Body of pancreas (tissue), 4 donors: ENCODE measurements at regions not wholly inside any gene's neighbourhood (a gene's known extent, or its start where the extent isn't known, plus 50 kb on each side); places are given as distances from the start of the nearest gene placed in this dataset.

Source experiments
- ATAC-seq: fragments of 150-250 bp; one replicate; pipeline ENCODE4 v1.9.1; 2016
- DNase-seq, 4 donors: peaks; one replicate each; pipeline ENCODE4 v3.0.0-alpha.2; 2019
- H3K27ac ChIP-seq, 4 donors: fragments of 200-600 bp; sonication (generic); 1 replicate in 3 of 4; 2 replicates in 1 of 4; pipeline versions ENCODE4 v1.5.1 to v1.6.1; 2016 to 2019; ENCODE audit warnings: mild to moderate bottlenecking in 1 of 4, mixed read lengths in 1 of 4, moderate library complexity in 1 of 4
- H3K27me3 ChIP-seq, 2 donors: fragments of 200-600 bp; sonication (generic); one replicate each; pipeline ENCODE4 v1.6.0; 2016; ENCODE audit warnings: mild to moderate bottlenecking in 1 of 2
- H3K36me3 ChIP-seq, 2 donors: fragments of 200-600 bp; sonication (generic); replicated peaks in 1 of 2; 2 replicates each; pipeline ENCODE4 v1.5.1; 2016; ENCODE audit warnings: low read depth in 2 of 2; ENCODE audit not compliant: insufficient read depth in 1 of 2
- H3K4me1 ChIP-seq: fragments of 200-600 bp; sonication (generic); one replicate; pipeline ENCODE4 v1.6.0; 2016
- H3K4me3 ChIP-seq, 2 donors: fragments of 200-600 bp; sonication (generic); 1 replicate in 1 of 2; 2 replicates in 1 of 2; pipeline ENCODE4 v1.5.1; 2016 to 2019
- H3K9me3 ChIP-seq, 3 donors: fragments of 200-600 bp; sonication (generic); 1 replicate in 2 of 3; 2 replicates in 1 of 3; pipeline ENCODE4 v1.5.1; 2016
- POLR2A ChIP-seq, 3 donors: fragments of 450-650 bp; IDR thresholded peaks; one replicate each; pipeline ENCODE4 v1.6.1; 2016; ENCODE audit warnings: antibody characterized with exemption in 3 of 3, mild to moderate bottlenecking in 2 of 3
- WGBS, 2 donors: methylation state at CpG; one replicate each; pipeline ENCODE4 v1.1.5; 2017; 5-methylcytosine and 5-hydroxymethylcytosine counted together
- intact Hi-C: fragments of 100-400 bp; cut with DNase I; formaldehyde crosslinking; loops from one replicate; pipeline ENCODE4 v1.15.1; 2023
- TF ChIP-seq, protein P1 (sequence below), 7 experiments: fragments of 450-650 bp in 4 of 7; fragments of 200-600 bp in 3 of 7; sonication (generic) in 3 of 7; IDR thresholded peaks; one replicate each; pipeline ENCODE4 v1.5.1; 2016 to 2019; ENCODE audit warnings: antibody characterized with exemption in 7 of 7

DNA sequence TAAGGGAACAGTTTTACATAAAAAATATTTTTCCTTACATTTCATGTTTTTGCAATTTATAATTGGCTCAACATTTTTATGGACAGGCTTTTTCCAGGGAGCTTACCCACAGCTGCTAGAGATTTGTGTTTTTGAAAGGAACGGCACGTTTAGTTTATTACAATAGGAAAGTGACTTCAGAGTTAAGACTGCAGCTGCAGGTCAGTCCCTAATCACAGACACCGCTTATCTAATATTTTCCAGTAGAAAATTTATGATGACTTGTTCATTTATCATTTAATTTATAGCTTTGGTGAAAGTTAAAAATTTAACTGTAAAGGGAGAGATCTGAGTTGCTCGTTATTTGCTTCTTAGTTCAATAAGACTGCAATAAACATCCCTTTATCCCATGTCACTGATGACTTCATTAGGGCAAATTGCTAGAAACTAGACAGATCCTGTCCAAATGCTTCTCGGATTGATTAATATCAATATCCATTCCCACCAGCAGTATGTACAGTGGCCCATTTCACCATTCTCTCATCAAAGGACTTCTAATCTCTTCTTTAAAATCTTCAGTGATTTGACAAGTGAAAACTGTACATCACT, 97.0 kb upstream of the ODAD2 start:
- no peak for TF ChIP-seq POLR2A (IDR thresholded peaks at IDR 0.05)
- TF ChIP-seq, protein P1, sequence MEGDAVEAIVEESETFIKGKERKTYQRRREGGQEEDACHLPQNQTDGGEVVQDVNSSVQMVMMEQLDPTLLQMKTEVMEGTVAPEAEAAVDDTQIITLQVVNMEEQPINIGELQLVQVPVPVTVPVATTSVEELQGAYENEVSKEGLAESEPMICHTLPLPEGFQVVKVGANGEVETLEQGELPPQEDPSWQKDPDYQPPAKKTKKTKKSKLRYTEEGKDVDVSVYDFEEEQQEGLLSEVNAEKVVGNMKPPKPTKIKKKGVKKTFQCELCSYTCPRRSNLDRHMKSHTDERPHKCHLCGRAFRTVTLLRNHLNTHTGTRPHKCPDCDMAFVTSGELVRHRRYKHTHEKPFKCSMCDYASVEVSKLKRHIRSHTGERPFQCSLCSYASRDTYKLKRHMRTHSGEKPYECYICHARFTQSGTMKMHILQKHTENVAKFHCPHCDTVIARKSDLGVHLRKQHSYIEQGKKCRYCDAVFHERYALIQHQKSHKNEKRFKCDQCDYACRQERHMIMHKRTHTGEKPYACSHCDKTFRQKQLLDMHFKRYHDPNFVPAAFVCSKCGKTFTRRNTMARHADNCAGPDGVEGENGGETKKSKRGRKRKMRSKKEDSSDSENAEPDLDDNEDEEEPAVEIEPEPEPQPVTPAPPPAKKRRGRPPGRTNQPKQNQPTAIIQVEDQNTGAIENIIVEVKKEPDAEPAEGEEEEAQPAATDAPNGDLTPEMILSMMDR (IDR thresholded peaks at IDR 0.05): no peak
- Histone ChIP-seq H3K27me3 (no peaks in the 10 kb centered on the region), H3K36me3 (no peaks in the 10 kb centered on the region), H3K4me1 (no peaks in the 10 kb centered on the region), H3K9me3 (no peaks in the 10 kb centered on the region), H3K4me3 (no peak overlapping the region), H3K27ac (no peak overlapping the region)
- 78 to 80% methylated on average over 5 of the region's 5 CpGs for WGBS, 2 donors
- DNase-seq (no peak), ATAC-seq (no peak)
- intact Hi-C loops: no loop called here

DNA sequence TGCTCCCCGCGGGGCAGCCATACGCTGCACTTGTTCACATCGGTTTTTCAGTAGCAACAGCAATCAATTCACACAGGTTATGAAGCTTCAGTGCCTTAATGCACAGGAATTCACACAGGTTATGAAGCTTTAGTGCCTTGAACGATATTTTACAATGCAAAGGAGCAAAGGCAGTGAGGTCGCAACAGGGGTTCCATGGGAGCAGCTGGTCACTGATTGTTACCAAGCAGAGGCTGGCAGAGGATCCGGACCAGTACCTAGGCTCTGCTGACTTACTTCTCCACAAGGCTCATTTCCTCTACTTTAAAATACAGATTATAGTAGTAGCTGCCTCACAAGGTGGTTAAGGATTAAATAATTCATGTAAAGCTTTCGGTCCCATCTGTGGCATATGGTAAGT, 95.2 kb upstream of the ODAD2 start:
- no peak overlapping the region for H3K27ac ChIP-seq

DNA sequence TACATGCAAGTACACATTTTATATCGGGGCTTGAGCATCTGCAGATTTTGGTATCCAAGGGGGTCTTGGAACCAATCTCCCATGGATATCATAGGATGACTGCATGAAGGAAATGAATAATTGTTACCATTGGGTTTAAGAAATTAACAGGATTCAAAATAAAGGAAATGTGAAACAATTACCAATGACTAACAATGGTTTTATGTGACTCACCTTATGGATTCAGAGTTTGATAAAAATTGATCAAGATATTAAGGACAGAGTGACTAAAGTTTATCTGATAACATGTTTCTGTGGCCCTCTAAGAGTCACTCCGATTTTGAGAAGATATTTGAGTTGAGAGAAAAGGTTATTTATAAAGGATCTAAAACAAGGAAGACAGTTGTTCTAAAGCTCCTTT, 93.0 kb upstream of the ODAD2 start:
- Histone ChIP-seq H3K27me3 (no peaks in the 10 kb centered on the region), H3K36me3 (no peaks in the 10 kb centered on the region), H3K9me3 (no peaks in the 10 kb centered on the region), H3K27ac (no peak overlapping the region), H3K4me1 (no peaks in the 10 kb centered on the region), H3K4me3 (no peak overlapping the region)
- intact Hi-C loops: no loop called here
- DNase-seq (no peak), ATAC-seq (no peak)
- 83 to 84% methylated on average over 2 of the region's 2 CpGs for WGBS, 2 donors
- TF ChIP-seq, protein P1 (IDR thresholded peaks at IDR 0.05): no peak
- TF ChIP-seq POLR2A (IDR thresholded peaks at IDR 0.05): no peak

More for the DNA sequence above, 95.2 kb upstream of the ODAD2 start:
- no peaks in the 10 kb centered on the region for H3K4me1 ChIP-seq
- TF ChIP-seq POLR2A (IDR thresholded peaks at IDR 0.05): no peak
- TF ChIP-seq, protein P1 (IDR thresholded peaks at IDR 0.05): no peak
- intact Hi-C loops: no loop called here
- no peaks in the 10 kb centered on the region for H3K27me3 ChIP-seq
- no peaks in the 10 kb centered on the region for H3K9me3 ChIP-seq
- WGBS, 2 donors: 93 to 95% methylated on average over 8 of the region's 8 CpGs
- DNase-seq (no peak), ATAC-seq (no peak)
- no peak overlapping the region for H3K4me3 ChIP-seq
- no peaks in the 10 kb centered on the region for H3K36me3 ChIP-seq

DNA sequence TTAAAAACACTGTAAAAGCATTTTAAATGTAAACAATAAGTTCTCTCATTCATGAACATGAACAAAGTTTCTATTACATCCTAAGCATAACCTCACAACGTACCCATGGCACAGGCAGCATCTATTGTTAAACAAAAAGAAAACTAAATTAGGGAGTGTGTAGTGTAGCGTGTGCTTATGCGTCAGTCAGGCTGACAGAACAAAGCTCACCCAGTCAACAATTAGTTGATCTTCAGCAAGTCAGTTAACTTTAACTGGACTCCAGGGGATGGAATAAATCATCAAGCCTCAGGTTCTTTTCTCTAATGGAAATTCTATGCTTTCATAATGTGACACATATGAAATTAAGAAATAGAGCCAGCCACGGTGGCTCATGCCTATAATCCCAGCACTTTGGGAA, 91.6 kb upstream of the ODAD2 start:
- intact Hi-C loops: no loop called here
- Histone ChIP-seq H3K27me3 (no peaks in the 10 kb centered on the region), H3K4me3 (no peak overlapping the region), H3K27ac (no peak overlapping the region), H3K36me3 (no peaks in the 10 kb centered on the region), H3K4me1 (no peaks in the 10 kb centered on the region), H3K9me3 (no peaks in the 10 kb centered on the region)
- ATAC-seq (no peak), DNase-seq (no peak)
- TF ChIP-seq, protein P1 (IDR thresholded peaks at IDR 0.05): no peak
- no peak for TF ChIP-seq POLR2A (IDR thresholded peaks at IDR 0.05)
- WGBS, 2 donors: 97% methylated on average over 4 of the region's 4 CpGs

DNA sequence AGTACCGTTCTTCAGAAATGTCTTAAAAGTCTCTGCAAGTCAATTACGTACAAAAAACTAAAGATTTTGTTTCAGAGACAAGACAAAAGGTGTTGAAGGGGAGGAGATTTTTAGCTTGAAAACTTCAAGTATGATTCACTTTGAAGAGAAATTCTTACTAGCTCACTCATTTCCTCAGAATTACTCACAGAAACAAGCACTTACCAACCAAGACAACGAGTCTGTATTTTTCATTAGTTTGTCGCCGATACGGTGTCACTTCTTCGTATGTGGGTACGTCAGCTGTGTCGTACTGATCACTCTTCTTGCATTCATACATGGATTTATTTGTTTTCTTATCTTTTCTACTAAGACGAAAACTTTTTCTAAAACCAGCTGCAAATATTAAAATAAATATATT, 90.6 kb upstream of the ODAD2 start:
- no peak for ATAC-seq
- Histone ChIP-seq H3K27me3 (no peaks in the 10 kb centered on the region), H3K27ac (no peak overlapping the region), H3K4me3 (no peak overlapping the region), H3K4me1 (no peaks in the 10 kb centered on the region), H3K9me3 (no peaks in the 10 kb centered on the region), H3K36me3 (no peaks in the 10 kb centered on the region)
- intact Hi-C loops: no loop called here
- 94 to 97% methylated on average over 10 of the region's 10 CpGs for WGBS, 2 donors
- no peak for TF ChIP-seq POLR2A (IDR thresholded peaks at IDR 0.05)
- TF ChIP-seq, protein P1 (IDR thresholded peaks at IDR 0.05): no peak
- DNase-seq: no peak
